ENCODE measurements at regions not wholly inside any gene's neighbourhood (a gene's known extent, or its start where the extent isn't known, plus 50 kb on each side); places are given as distances from the start of the nearest gene placed in this dataset.

- no peaks in the 10 kb centered on the region for H3K4me1 ChIP-seq (ENCODE audit: control insufficient read depth in 4 of 4, insufficient read depth in 4 of 4, low read length in 3 of 4)
- no peak overlapping the region for H3K4me3 ChIP-seq (ENCODE audit: low read depth in 1 of 3, low read length in 3 of 3)
- 35% methylated on average over 5 of the region's 5 CpGs for WGBS
- H3K36me3 ChIP-seq (ENCODE audit: control insufficient read depth in 4 of 4, insufficient read depth in 3 of 4, low read depth in 1 of 4, low read length in 3 of 4): no peaks in the 10 kb centered on the region
- no peaks in the 10 kb centered on the region for H3K9me3 ChIP-seq (ENCODE audit: control insufficient read depth in 4 of 4, low read length in 3 of 4)
- DNase-seq (ENCODE audit: low spot score): no peak
- peaks cover 0 to 2% (median 0%) of the 10 kb centered on the region in 4 donors for H3K27me3 ChIP-seq (ENCODE audit: control insufficient read depth in 4 of 4, insufficient read depth in 4 of 4, low read length in 3 of 4)
- H3K27ac ChIP-seq (ENCODE audit: low read depth in 1 of 2, low read length in 2 of 2): no peak overlapping the region
- TF ChIP-seq YY1 (IDR thresholded peaks at IDR 0.05): no peak
- TF ChIP-seq MAX (IDR thresholded peaks at IDR 0.05): no peak
- no peak for TF ChIP-seq CTCF (IDR thresholded peaks at IDR 0.05; ENCODE audit: low read depth, low read length, missing input control)
- no peak for TF ChIP-seq RAD21 (IDR thresholded peaks at IDR 0.05)
- TF ChIP-seq JUND (IDR thresholded peaks at IDR 0.05): no peak
- TF ChIP-seq GABPA (IDR thresholded peaks at IDR 0.05 in 1 of 2, conservative IDR thresholded peaks at IDR 0.05 in 1 of 2): no peak
- TF ChIP-seq FOXA2 (IDR thresholded peaks at IDR 0.05): no peak
- TF ChIP-seq EGR1 (IDR thresholded peaks at IDR 0.05; ENCODE audit: low read depth in 2 of 2): no peak
- no peak for TF ChIP-seq FOXA1 (IDR thresholded peaks at IDR 0.05)
- TF ChIP-seq, protein P1, sequence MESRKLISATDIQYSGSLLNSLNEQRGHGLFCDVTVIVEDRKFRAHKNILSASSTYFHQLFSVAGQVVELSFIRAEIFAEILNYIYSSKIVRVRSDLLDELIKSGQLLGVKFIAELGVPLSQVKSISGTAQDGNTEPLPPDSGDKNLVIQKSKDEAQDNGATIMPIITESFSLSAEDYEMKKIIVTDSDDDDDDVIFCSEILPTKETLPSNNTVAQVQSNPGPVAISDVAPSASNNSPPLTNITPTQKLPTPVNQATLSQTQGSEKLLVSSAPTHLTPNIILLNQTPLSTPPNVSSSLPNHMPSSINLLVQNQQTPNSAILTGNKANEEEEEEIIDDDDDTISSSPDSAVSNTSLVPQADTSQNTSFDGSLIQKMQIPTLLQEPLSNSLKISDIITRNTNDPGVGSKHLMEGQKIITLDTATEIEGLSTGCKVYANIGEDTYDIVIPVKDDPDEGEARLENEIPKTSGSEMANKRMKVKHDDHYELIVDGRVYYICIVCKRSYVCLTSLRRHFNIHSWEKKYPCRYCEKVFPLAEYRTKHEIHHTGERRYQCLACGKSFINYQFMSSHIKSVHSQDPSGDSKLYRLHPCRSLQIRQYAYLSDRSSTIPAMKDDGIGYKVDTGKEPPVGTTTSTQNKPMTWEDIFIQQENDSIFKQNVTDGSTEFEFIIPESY (IDR thresholded peaks at IDR 0.05): no peak
- H3K9ac ChIP-seq (ENCODE audit: low read depth in 1 of 2, low read length in 2 of 2): no peak overlapping the region
These were observed 187.4 kb upstream of the NTF3 start for GRCh38 chr12:5244513-5244972.

DNA sequence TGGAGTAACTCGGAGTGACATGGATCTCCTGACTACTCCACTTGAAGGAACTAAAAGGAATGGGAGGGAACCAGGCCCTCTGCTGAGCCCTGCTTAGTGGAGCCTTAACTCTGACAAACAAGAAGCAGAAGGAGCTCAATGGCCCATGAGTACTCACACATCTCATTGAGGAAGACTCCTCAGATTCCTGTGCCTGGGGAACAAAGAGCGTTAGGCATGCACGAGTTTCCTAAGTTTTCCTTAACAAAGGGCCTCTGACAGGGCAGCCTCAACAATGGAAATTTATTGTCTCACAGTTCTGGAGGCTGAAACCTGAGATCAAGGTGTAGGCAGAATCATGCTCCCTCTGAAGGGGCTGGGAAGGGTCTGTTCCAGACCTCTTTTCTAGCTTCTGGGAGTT, 185.7 kb upstream of the NTF3 start:
- no peak for DNase-seq (ENCODE audit: low spot score)
- no peak overlapping the region for H3K27ac ChIP-seq (ENCODE audit: low read depth in 1 of 2, low read length in 2 of 2)
- H3K27me3 ChIP-seq (ENCODE audit: control insufficient read depth in 4 of 4, insufficient read depth in 4 of 4, low read length in 3 of 4): peaks cover 0 to 6% (median 0%) of the 10 kb centered on the region in 4 donors
- TF ChIP-seq FOXA1 (IDR thresholded peaks at IDR 0.05): no peak
- no peak for TF ChIP-seq EGR1 (IDR thresholded peaks at IDR 0.05; ENCODE audit: low read depth in 2 of 2)
- no peak for TF ChIP-seq HNF4G (IDR thresholded peaks at IDR 0.05)
- TF ChIP-seq JUND (IDR thresholded peaks at IDR 0.05): no peak
- no peak for TF ChIP-seq MAX (IDR thresholded peaks at IDR 0.05)
- TF ChIP-seq GABPA (IDR thresholded peaks at IDR 0.05 in 1 of 2, conservative IDR thresholded peaks at IDR 0.05 in 1 of 2): no peak
- TF ChIP-seq, protein P1 (IDR thresholded peaks at IDR 0.05): no peak
- no peak for TF ChIP-seq HNF4A (conservative IDR thresholded peaks at IDR 0.05)
- TF ChIP-seq ATF3 (IDR thresholded peaks at IDR 0.05): no peak
- no peak for TF ChIP-seq YY1 (IDR thresholded peaks at IDR 0.05)
- no peak for TF ChIP-seq REST (IDR thresholded peaks at IDR 0.05)
- no peak for TF ChIP-seq CTCF (IDR thresholded peaks at IDR 0.05; ENCODE audit: low read depth, low read length, missing input control)
- TF ChIP-seq RAD21 (IDR thresholded peaks at IDR 0.05): no peak
- TF ChIP-seq FOXA2 (IDR thresholded peaks at IDR 0.05): no peak
- TF ChIP-seq TAF1 (conservative IDR thresholded peaks at IDR 0.05): no peak
- TF ChIP-seq NR2F2 (IDR thresholded peaks at IDR 0.05): no peak
- TF ChIP-seq RXRA (IDR thresholded peaks at IDR 0.05): no peak
- WGBS: 73% methylated on average over 3 of the region's 3 CpGs
- no peak overlapping the region for H3K4me3 ChIP-seq (ENCODE audit: low read depth in 1 of 3, low read length in 3 of 3)
- no peaks in the 10 kb centered on the region for H3K4me1 ChIP-seq (ENCODE audit: control insufficient read depth in 4 of 4, insufficient read depth in 4 of 4, low read length in 3 of 4)
- H3K9ac ChIP-seq (ENCODE audit: low read depth in 1 of 2, low read length in 2 of 2): no peak overlapping the region
- no peaks in the 10 kb centered on the region for H3K36me3 ChIP-seq (ENCODE audit: control insufficient read depth in 4 of 4, insufficient read depth in 3 of 4, low read depth in 1 of 4, low read length in 3 of 4)
- no peaks in the 10 kb centered on the region for H3K9me3 ChIP-seq (ENCODE audit: control insufficient read depth in 4 of 4, low read length in 3 of 4)
